ENCODE measurements at regions not wholly inside any gene's neighbourhood (a gene's known extent, or its start where the extent isn't known, plus 50 kb on each side); places are given as distances from the start of the nearest gene placed in this dataset.

GRCh38 chr5:115723220-115723619 is 93.2 kb downstream of the CDO1 start:
- no peak overlapping the region for H3K27ac ChIP-seq
- intact Hi-C loops (cut with DNase I; ENCODE audit: low total_unique reads) = no loop called here
- TF ChIP-seq, protein P1, sequence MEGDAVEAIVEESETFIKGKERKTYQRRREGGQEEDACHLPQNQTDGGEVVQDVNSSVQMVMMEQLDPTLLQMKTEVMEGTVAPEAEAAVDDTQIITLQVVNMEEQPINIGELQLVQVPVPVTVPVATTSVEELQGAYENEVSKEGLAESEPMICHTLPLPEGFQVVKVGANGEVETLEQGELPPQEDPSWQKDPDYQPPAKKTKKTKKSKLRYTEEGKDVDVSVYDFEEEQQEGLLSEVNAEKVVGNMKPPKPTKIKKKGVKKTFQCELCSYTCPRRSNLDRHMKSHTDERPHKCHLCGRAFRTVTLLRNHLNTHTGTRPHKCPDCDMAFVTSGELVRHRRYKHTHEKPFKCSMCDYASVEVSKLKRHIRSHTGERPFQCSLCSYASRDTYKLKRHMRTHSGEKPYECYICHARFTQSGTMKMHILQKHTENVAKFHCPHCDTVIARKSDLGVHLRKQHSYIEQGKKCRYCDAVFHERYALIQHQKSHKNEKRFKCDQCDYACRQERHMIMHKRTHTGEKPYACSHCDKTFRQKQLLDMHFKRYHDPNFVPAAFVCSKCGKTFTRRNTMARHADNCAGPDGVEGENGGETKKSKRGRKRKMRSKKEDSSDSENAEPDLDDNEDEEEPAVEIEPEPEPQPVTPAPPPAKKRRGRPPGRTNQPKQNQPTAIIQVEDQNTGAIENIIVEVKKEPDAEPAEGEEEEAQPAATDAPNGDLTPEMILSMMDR (IDR thresholded peaks at IDR 0.05) = no peak
- no peak for TF ChIP-seq POLR2A (IDR thresholded peaks at IDR 0.05)
- H3K4me1 ChIP-seq = no peaks in the 10 kb centered on the region
- H3K36me3 ChIP-seq = no peaks in the 10 kb centered on the region
- H3K27me3 ChIP-seq = no peaks in the 10 kb centered on the region
- no peak for DNase-seq (ENCODE audit: low spot score in 2 of 2)
- no peak overlapping the region for H3K4me3 ChIP-seq
- H3K9me3 ChIP-seq = no peaks in the 10 kb centered on the region

GRCh38 chr5:115720888-115721287 is 95.1 kb upstream of the TMED7 start:
- no peaks in the 10 kb centered on the region for H3K36me3 ChIP-seq
- intact Hi-C loops (cut with DNase I; ENCODE audit: low total_unique reads) = no loop called here
- no peaks in the 10 kb centered on the region for H3K4me1 ChIP-seq
- H3K4me3 ChIP-seq = no peak overlapping the region
- no peak for DNase-seq (ENCODE audit: low spot score in 2 of 2)
- H3K27ac ChIP-seq = no peak overlapping the region
- TF ChIP-seq POLR2A (IDR thresholded peaks at IDR 0.05) (no peak), POLR2AphosphoS5 (IDR thresholded peaks at IDR 0.05) (no peak)
- TF ChIP-seq, protein P1 (IDR thresholded peaks at IDR 0.05) = no peak
- H3K9me3 ChIP-seq = no peaks in the 10 kb centered on the region
- no peaks in the 10 kb centered on the region for H3K27me3 ChIP-seq

- no peak overlapping the region for H3K4me3 ChIP-seq
- intact Hi-C loops (cut with DNase I; ENCODE audit: low total_unique reads) = no loop called here
- H3K27ac ChIP-seq = no peak overlapping the region
- no peaks in the 10 kb centered on the region for H3K9me3 ChIP-seq
- H3K27me3 ChIP-seq = no peaks in the 10 kb centered on the region
- TF ChIP-seq, protein P1 (IDR thresholded peaks at IDR 0.05) = no peak
- no peak for TF ChIP-seq POLR2A (IDR thresholded peaks at IDR 0.05)
- H3K4me1 ChIP-seq = no peaks in the 10 kb centered on the region
- H3K36me3 ChIP-seq = no peaks in the 10 kb centered on the region
- DNase-seq (ENCODE audit: low spot score in 2 of 2) = no peak
Observed at GRCh38 chr5:115718927-115719326, 93.1 kb upstream of the TMED7 start.

DNA sequence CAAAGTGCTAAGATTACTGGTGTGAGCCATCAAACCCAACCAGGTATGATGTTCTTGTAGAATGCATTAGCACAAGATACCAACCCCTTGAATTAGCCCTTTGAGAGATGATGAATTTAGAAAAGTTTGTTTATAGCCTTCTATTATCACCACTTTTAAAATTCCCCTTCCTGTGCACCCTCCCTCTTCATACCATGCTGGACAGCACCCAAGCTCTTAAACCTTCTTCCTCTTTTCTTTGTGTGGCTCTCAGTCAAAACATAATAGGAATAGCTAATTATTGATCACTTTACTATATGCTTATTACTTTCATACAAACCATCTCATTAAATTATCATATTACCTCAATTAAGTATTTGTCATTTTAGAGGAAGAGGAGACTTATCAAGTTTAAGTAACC is 87.6 kb upstream of the TMED7 start:
- no peak for DNase-seq (ENCODE audit: low spot score in 2 of 2)
- no peak overlapping the region for H3K4me3 ChIP-seq
- H3K27me3 ChIP-seq = no peaks in the 10 kb centered on the region
- no peaks in the 10 kb centered on the region for H3K4me1 ChIP-seq
- intact Hi-C loops (cut with DNase I; ENCODE audit: low total_unique reads) = no loop called here
- no peaks in the 10 kb centered on the region for H3K9me3 ChIP-seq
- H3K27ac ChIP-seq = no peak overlapping the region
- TF ChIP-seq, protein P1 (IDR thresholded peaks at IDR 0.05) = no peak
- TF ChIP-seq POLR2A (IDR thresholded peaks at IDR 0.05) (no peak), POLR2AphosphoS5 (IDR thresholded peaks at IDR 0.05) (no peak)
- H3K36me3 ChIP-seq = no peaks in the 10 kb centered on the region

- H3K9me3 ChIP-seq = no peaks in the 10 kb centered on the region
- intact Hi-C loops (cut with DNase I; ENCODE audit: low total_unique reads) = no loop called here
- TF ChIP-seq, protein P1 (IDR thresholded peaks at IDR 0.05) = no peak
- TF ChIP-seq POLR2A (IDR thresholded peaks at IDR 0.05) (no peak), POLR2AphosphoS5 (IDR thresholded peaks at IDR 0.05) (no peak)
- no peak overlapping the region for H3K4me3 ChIP-seq
- no peaks in the 10 kb centered on the region for H3K27me3 ChIP-seq
- DNase-seq (ENCODE audit: low spot score in 2 of 2) = no peak
- H3K36me3 ChIP-seq = no peaks in the 10 kb centered on the region
- H3K27ac ChIP-seq = no peak overlapping the region
- no peaks in the 10 kb centered on the region for H3K4me1 ChIP-seq
Observed at GRCh38 chr5:115709585-115709984, 83.7 kb upstream of the TMED7 start.
